H1 (cell line): ENCODE measurements at regions not wholly inside any gene's neighbourhood (a gene's known extent, or its start where the extent isn't known, plus 50 kb on each side); places are given as distances from the start of the nearest gene placed in this dataset.

Experiments used
- ATF2 ChIP-seq: IDR thresholded peaks from 2 replicates; pipeline ENCODE4 v1.6.1; 2012; ENCODE audit warnings: low read length, inconsistent platforms
- E2F6 ChIP-seq: IDR thresholded peaks from 2 replicates; pipeline ENCODE4 v1.6.1; 2012; ENCODE audit warnings: inconsistent platforms
- SAP30 ChIP-seq: fragments of 300-600 bp; sonication (generic); IDR thresholded peaks from 2 replicates; pipeline ENCODE4 v1.7.1; 2012; ENCODE audit warnings: low read length, moderate library complexity, mild to moderate bottlenecking, inconsistent platforms; ENCODE audit not compliant: insufficient read depth, insufficient replicate concordance
- SIX5 ChIP-seq: IDR thresholded peaks from 2 replicates; pipeline ENCODE4 v1.6.1; 2011; ENCODE audit warnings: mild to moderate bottlenecking, low read depth, low read length

GRCh38 chr2:144048631-144049060, 471.3 kb downstream of the ZEB2 start (continued):
- TF ChIP-seq ATF2, result no peak
- TF ChIP-seq SAP30, result no peak
- no peak for TF ChIP-seq E2F6
- TF ChIP-seq SIX5, result no peak
